COLO668 (cell line): ENCODE measurements at regions not wholly inside any gene's neighbourhood (a gene's known extent, or its start where the extent isn't known, plus 50 kb on each side); places are given as distances from the start of the nearest gene placed in this dataset.
"Not testable (repeated sequence)": the region's sequence is repeated elsewhere in the genome, so short reads cannot be mapped to it uniquely, and the experiment has no call there.

ENCODE experiments used
- DNase-seq: peaks from one replicate; lab custom pipeline; 2025; ENCODE audit not compliant: unreplicated experiment; lab: John Stamatoyannopoulos, UW

GRCh38 chr10:81414038-81414437 is 461.0 kb upstream of the NRG3 start:
- no peak for DNase-seq

GRCh38 chr10:81426722-81427121 is 448.3 kb upstream of the NRG3 start:
- no peak for DNase-seq

GRCh38 chr10:81428456-81429134 is 446.4 kb upstream of the NRG3 start:
- no peak for DNase-seq

GRCh38 chr10:81439445-81439844 is 435.5 kb upstream of the NRG3 start:
- no peak for DNase-seq

GRCh38 chr10:81441624-81442023 is 433.4 kb upstream of the NRG3 start:
- not testable (repeated sequence) for DNase-seq

- no peak for DNase-seq
These were observed 430.6 kb upstream of the NRG3 start for GRCh38 chr10:81444242-81444929.

GRCh38 chr10:81450651-81451050 is 424.3 kb upstream of the NRG3 start:
- DNase-seq, result no peak

- no peak for DNase-seq
These were observed 402.0 kb upstream of the NRG3 start for GRCh38 chr10:81472927-81473470.

GRCh38 chr10:81473755-81474154 is 401.2 kb upstream of the NRG3 start:
- no peak for DNase-seq

GRCh38 chr10:81479316-81479715 is 395.7 kb upstream of the NRG3 start:
- DNase-seq, result no peak

GRCh38 chr10:81496626-81497025 is 378.4 kb upstream of the NRG3 start:
- DNase-seq, result no peak

- DNase-seq, result no peak
These were observed 376.9 kb upstream of the NRG3 start for GRCh38 chr10:81498011-81498551.

GRCh38 chr10:81502677-81503359 is 372.2 kb upstream of the NRG3 start:
- no peak for DNase-seq

- not testable (repeated sequence) for DNase-seq
These were observed 369.2 kb upstream of the NRG3 start for GRCh38 chr10:81505777-81506176.

- no peak for DNase-seq
These were observed 360.2 kb upstream of the NRG3 start for GRCh38 chr10:81514811-81515210.

GRCh38 chr10:81520688-81521087 is 354.3 kb upstream of the NRG3 start:
- no peak for DNase-seq

GRCh38 chr10:81524467-81524866 is 350.5 kb upstream of the NRG3 start:
- DNase-seq, result no peak

- no peak for DNase-seq
These were observed 342.6 kb upstream of the NRG3 start for GRCh38 chr10:81532403-81532802.

GRCh38 chr10:81534991-81535390 is 340.0 kb upstream of the NRG3 start:
- DNase-seq, result no peak

GRCh38 chr10:81541517-81541916 is 333.5 kb upstream of the NRG3 start:
- no peak for DNase-seq

GRCh38 chr10:81546243-81546642 is 328.8 kb upstream of the NRG3 start:
- DNase-seq, result no peak

- no peak for DNase-seq
These were observed 326.8 kb upstream of the NRG3 start for GRCh38 chr10:81548160-81548559.
